Lower leg skin (tissue), 3 donors: ENCODE measurements at regions not wholly inside any gene's neighbourhood (a gene's known extent, or its start where the extent isn't known, plus 50 kb on each side); places are given as distances from the start of the nearest gene placed in this dataset.

Experiments used
- CTCF ChIP-seq, 3 donors: fragments of 450-650 bp; IDR thresholded peaks; one replicate each; pipeline ENCODE4 v1.5.1; 2016; ENCODE audit warnings: antibody characterized with exemption in 3 of 3, mild to moderate bottlenecking in 3 of 3, moderate library complexity in 2 of 3
- POLR2A ChIP-seq, 2 donors: fragments of 450-650 bp; IDR thresholded peaks; one replicate each; pipeline ENCODE4 v1.6.1; 2016 to 2017; ENCODE audit warnings: antibody characterized with exemption in 2 of 2, mild to moderate bottlenecking in 1 of 2, moderate library complexity in 1 of 2

- no peak for TF ChIP-seq CTCF (IDR thresholded peaks at IDR 0.05)
- TF ChIP-seq POLR2A (IDR thresholded peaks at IDR 0.05): no peak
These were observed 640.6 kb downstream of the TBC1D22A start for GRCh38 chr22:47402876-47403525.
